Sigmoid colon (tissue), 6 donors: ENCODE measurements at regions not wholly inside any gene's neighbourhood (a gene's known extent, or its start where the extent isn't known, plus 50 kb on each side); places are given as distances from the start of the nearest gene placed in this dataset.

ENCODE experiments used
- DNase-seq: peaks from one replicate; pipeline ENCODE4 v3.0.0-alpha.2; 2019
- H3K27ac ChIP-seq, 4 donors: fragments of 200-600 bp; sonication (generic); one replicate each; pipeline ENCODE4 v1.5.1; 2016 to 2019; ENCODE audit warnings: mild to moderate bottlenecking in 1 of 4
- H3K27me3 ChIP-seq, 3 donors: fragments of 200-600 bp; sonication (generic); one replicate each; pipeline ENCODE4 v1.5.1; 2019; ENCODE audit warnings: mild to moderate bottlenecking in 1 of 3
- H3K36me3 ChIP-seq, 4 donors: fragments of 200-600 bp; sonication (generic); one replicate each; pipeline ENCODE4 v1.5.1; 2016 to 2019
- H3K4me1 ChIP-seq, 4 donors: fragments of 200-600 bp; sonication (generic); one replicate each; pipeline ENCODE4 v1.5.1; 2017 to 2019
- H3K4me3 ChIP-seq, 4 donors: fragments of 200-600 bp; sonication (generic); one replicate each; pipeline ENCODE4 v1.5.1; 2017 to 2019; ENCODE audit warnings: mild to moderate bottlenecking in 2 of 4, moderate library complexity in 1 of 4
- H3K9me3 ChIP-seq, 4 donors: fragments of 200-600 bp in 3 of 4; sonication (generic) in 3 of 4; one replicate each; pipeline versions ENCODE4 v1.5.1 to v1.6.1; 2013 to 2019
- CTCF ChIP-seq, 4 experiments: fragments of 450-650 bp in 3 of 4; fragments of 200-600 bp in 1 of 4; IDR thresholded peaks; one replicate each; pipeline ENCODE4 v1.5.1; 2016 to 2019; ENCODE audit warnings: antibody characterized with exemption in 4 of 4, mild to moderate bottlenecking in 3 of 4, moderate library complexity in 2 of 4
- EP300 ChIP-seq, 4 donors: sonication (generic); formaldehyde crosslinking; IDR thresholded peaks; one replicate each; pipeline ENCODE4 v1.6.1; 2017; ENCODE audit warnings: antibody characterized with exemption in 4 of 4
- POLR2A ChIP-seq, 2 donors: fragments of 450-650 bp; IDR thresholded peaks; one replicate each; pipeline ENCODE4 v1.6.1; 2016; ENCODE audit warnings: antibody characterized with exemption in 2 of 2, mild to moderate bottlenecking in 2 of 2, moderate library complexity in 2 of 2
- POLR2AphosphoS5 ChIP-seq, 4 donors: sonication (generic); formaldehyde crosslinking; IDR thresholded peaks; one replicate each; pipeline ENCODE4 v1.6.1; 2017; ENCODE audit warnings: antibody characterized with exemption in 4 of 4
- WGBS, 2 donors: extraction: QIAGEN DNeasy Blood & Tissue Kit; methylation state at CpG; one replicate each; pipeline ENCODE4 v1.1.7; 2013; 5-methylcytosine and 5-hydroxymethylcytosine counted together
- intact Hi-C: fragments of 100-400 bp; cut with DNase I; formaldehyde crosslinking; loops from one replicate; pipeline ENCODE4 v1.15.1; 2023
- donor health status: healthy with polysubstance abuse.
- donor health status: healthy.

GRCh38 chr12:115267891-115268290, 583.9 kb upstream of the TBX3 start:
- WGBS, 2 donors = 90 to 93% methylated on average over 3 of the region's 3 CpGs
- no peak for DNase-seq
- intact Hi-C loops = no loop called here

GRCh38 chr12:115267464-115267863, 583.5 kb upstream of the TBX3 start:
- intact Hi-C loops = no loop called here
- Histone ChIP-seq H3K27me3 (no peaks in the 10 kb centered on the region), H3K4me1 (no peaks in the 10 kb centered on the region), H3K27ac (no peak overlapping the region), H3K9me3 (no peaks in the 10 kb centered on the region), H3K36me3 (no peaks in the 10 kb centered on the region), H3K4me3 (no peak overlapping the region)
- no peak for DNase-seq
- WGBS, 2 donors = 87 to 93% methylated on average over 3 of the region's 3 CpGs
- TF ChIP-seq CTCF (IDR thresholded peaks at IDR 0.05) (no peak), POLR2A (IDR thresholded peaks at IDR 0.05) (no peak), POLR2AphosphoS5 (IDR thresholded peaks at IDR 0.05) (no peak), EP300 (IDR thresholded peaks at IDR 0.05) (no peak)

More at GRCh38 chr12:115267891-115268290, 583.9 kb upstream of the TBX3 start:
- TF ChIP-seq CTCF (IDR thresholded peaks at IDR 0.05) (no peak), POLR2A (IDR thresholded peaks at IDR 0.05) (no peak), POLR2AphosphoS5 (IDR thresholded peaks at IDR 0.05) (no peak), EP300 (IDR thresholded peaks at IDR 0.05) (no peak)
- Histone ChIP-seq H3K4me1 (no peaks in the 10 kb centered on the region), H3K27ac (no peak overlapping the region), H3K4me3 (no peak overlapping the region), H3K27me3 (no peaks in the 10 kb centered on the region), H3K9me3 (no peaks in the 10 kb centered on the region), H3K36me3 (no peaks in the 10 kb centered on the region)

GRCh38 chr12:115264605-115265004, 580.6 kb upstream of the TBX3 start:
- Histone ChIP-seq H3K27me3 (no peaks in the 10 kb centered on the region), H3K9me3 (no peaks in the 10 kb centered on the region), H3K36me3 (no peaks in the 10 kb centered on the region), H3K4me1 (no peaks in the 10 kb centered on the region), H3K27ac (no peak overlapping the region), H3K4me3 (no peak overlapping the region)
- intact Hi-C loops = no loop called here
- no peak for DNase-seq
- TF ChIP-seq POLR2AphosphoS5 (IDR thresholded peaks at IDR 0.05) (no peak), CTCF (IDR thresholded peaks at IDR 0.05) (no peak), POLR2A (IDR thresholded peaks at IDR 0.05) (no peak), EP300 (IDR thresholded peaks at IDR 0.05) (no peak)
- 89 to 94% methylated on average over 6 of the region's 6 CpGs for WGBS, 2 donors

GRCh38 chr12:115261691-115262398, 577.9 kb upstream of the TBX3 start:
- TF ChIP-seq CTCF (IDR thresholded peaks at IDR 0.05) (no peak), POLR2A (IDR thresholded peaks at IDR 0.05) (no peak), POLR2AphosphoS5 (IDR thresholded peaks at IDR 0.05) (no peak), EP300 (IDR thresholded peaks at IDR 0.05) (no peak)
- Histone ChIP-seq H3K27ac (no peak overlapping the region), H3K27me3 (no peaks in the 10 kb centered on the region), H3K4me3 (no peak overlapping the region), H3K4me1 (no peaks in the 10 kb centered on the region), H3K36me3 (no peaks in the 10 kb centered on the region), H3K9me3 (no peaks in the 10 kb centered on the region)
- WGBS, 2 donors = 18 to 50% methylated on average over 3 of the region's 3 CpGs
- DNase-seq = no peak
- intact Hi-C loops = no loop called here
